Cardiac muscle cell (in vitro differentiated cells and primary cell): ENCODE measurements at regions not wholly inside any gene's neighbourhood (a gene's known extent, or its start where the extent isn't known, plus 50 kb on each side); places are given as distances from the start of the nearest gene placed in this dataset.

Experiments used
- DNase-seq, 2 donors: peaks; one replicate each; pipeline versions ENCODE4 v3.0.0 to v3.0.0-alpha.2; 2010 to 2017; ENCODE audit warnings: low read depth in 1 of 2, low spot score in 1 of 2
- H3K27ac ChIP-seq: fragments of 200-600 bp; sonication (generic); 2 replicates; pipeline ENCODE4 v1.5.1; 2016
- H3K27me3 ChIP-seq: fragments of 200-600 bp; sonication (generic); 2 replicates; pipeline ENCODE4 v1.6.0; 2016; ENCODE audit warnings: control low read depth
- H3K36me3 ChIP-seq: fragments of 200-600 bp; sonication (generic); 2 replicates; pipeline ENCODE4 v1.5.1; 2016; ENCODE audit warnings: control low read depth
- H3K4me1 ChIP-seq: fragments of 200-600 bp; sonication (generic); 2 replicates; pipeline ENCODE4 v1.8.1; 2017; ENCODE audit warnings: low read depth, mild to moderate bottlenecking, mixed run types
- H3K4me3 ChIP-seq: fragments of 200-600 bp; sonication (generic); 2 replicates; pipeline ENCODE4 v1.5.1; 2016; ENCODE audit warnings: mild to moderate bottlenecking
- H3K9me3 ChIP-seq: fragments of 200-600 bp; sonication (generic); 2 replicates; pipeline ENCODE4 v1.5.1; 2017; ENCODE audit warnings: low read depth, mild to moderate bottlenecking, control low read depth
- TF ChIP-seq, protein P1 (sequence below): IDR thresholded peaks from 2 replicates; pipeline ENCODE4 v1.5.1; 2012; ENCODE audit warnings: low read depth, mild to moderate bottlenecking, low read length

DNA sequence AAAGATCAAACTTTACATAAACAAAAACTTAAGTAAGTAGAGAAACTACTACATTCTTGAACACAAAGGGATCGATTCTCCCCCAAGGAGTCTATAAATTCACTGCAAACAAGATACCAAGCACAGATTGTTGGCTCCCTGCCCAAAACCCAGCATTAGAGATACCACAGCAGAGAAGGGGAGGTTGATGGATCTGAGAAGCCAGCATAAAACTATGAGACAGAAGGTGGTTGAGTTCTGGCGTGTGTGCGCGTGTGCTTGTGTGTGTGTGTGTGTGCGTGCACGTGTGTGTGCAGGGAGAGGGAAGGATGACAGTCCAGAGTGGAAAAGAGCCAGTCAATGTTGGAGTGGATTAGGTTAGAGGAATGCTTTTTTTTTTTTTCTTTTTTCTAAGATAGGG lies 143.2 kb upstream of the PRR20G start:
- no peaks in the 10 kb centered on the region for H3K36me3 ChIP-seq
- DNase-seq = peak; percentile 27 to 69
- H3K4me1 ChIP-seq = no peaks in the 10 kb centered on the region
- H3K9me3 ChIP-seq = no peaks in the 10 kb centered on the region
- H3K27ac ChIP-seq = no peak overlapping the region
- no peaks in the 10 kb centered on the region for H3K27me3 ChIP-seq
- no peak overlapping the region for H3K4me3 ChIP-seq
- TF ChIP-seq, protein P1, sequence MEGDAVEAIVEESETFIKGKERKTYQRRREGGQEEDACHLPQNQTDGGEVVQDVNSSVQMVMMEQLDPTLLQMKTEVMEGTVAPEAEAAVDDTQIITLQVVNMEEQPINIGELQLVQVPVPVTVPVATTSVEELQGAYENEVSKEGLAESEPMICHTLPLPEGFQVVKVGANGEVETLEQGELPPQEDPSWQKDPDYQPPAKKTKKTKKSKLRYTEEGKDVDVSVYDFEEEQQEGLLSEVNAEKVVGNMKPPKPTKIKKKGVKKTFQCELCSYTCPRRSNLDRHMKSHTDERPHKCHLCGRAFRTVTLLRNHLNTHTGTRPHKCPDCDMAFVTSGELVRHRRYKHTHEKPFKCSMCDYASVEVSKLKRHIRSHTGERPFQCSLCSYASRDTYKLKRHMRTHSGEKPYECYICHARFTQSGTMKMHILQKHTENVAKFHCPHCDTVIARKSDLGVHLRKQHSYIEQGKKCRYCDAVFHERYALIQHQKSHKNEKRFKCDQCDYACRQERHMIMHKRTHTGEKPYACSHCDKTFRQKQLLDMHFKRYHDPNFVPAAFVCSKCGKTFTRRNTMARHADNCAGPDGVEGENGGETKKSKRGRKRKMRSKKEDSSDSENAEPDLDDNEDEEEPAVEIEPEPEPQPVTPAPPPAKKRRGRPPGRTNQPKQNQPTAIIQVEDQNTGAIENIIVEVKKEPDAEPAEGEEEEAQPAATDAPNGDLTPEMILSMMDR = no peak

DNA sequence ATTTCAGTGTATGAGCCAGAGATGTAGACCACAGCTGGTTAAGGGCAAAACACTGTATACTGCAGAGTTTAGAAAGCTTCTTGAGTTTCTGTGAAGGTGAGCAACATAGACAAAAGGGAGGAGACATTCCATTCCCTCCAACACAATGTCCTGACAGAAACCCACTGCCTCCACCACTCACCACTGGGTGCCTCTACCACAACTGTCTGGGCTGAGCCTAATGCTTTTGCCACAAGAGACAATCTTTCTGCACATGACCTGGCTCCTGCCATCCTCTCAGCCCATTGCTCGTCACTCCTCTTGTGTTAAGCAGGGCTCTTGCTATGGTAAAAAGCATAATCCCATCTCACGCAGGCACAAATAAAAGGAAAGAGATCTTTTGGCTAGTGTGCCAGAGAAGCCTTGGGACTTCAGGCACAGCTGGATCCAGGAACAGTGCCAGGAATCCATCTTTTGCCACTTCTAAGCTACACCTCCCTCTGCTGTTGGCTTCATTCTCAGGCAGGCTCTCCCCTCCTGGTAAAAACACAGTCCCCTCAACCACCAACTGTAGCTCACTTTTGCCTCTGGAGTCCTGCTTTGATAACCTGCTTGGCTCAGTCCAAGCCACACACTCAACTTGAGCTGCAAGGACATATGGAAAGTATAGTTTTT lies 140.6 kb upstream of the PRR20G start:
- TF ChIP-seq, protein P1 = no peak
- Histone ChIP-seq H3K9me3 (no peaks in the 10 kb centered on the region), H3K27me3 (no peaks in the 10 kb centered on the region), H3K36me3 (no peaks in the 10 kb centered on the region), H3K4me3 (no peak overlapping the region), H3K4me1 (no peaks in the 10 kb centered on the region), H3K27ac (no peak overlapping the region)
- peak in 1 of 2 donors; percentile 5 for DNase-seq

DNA sequence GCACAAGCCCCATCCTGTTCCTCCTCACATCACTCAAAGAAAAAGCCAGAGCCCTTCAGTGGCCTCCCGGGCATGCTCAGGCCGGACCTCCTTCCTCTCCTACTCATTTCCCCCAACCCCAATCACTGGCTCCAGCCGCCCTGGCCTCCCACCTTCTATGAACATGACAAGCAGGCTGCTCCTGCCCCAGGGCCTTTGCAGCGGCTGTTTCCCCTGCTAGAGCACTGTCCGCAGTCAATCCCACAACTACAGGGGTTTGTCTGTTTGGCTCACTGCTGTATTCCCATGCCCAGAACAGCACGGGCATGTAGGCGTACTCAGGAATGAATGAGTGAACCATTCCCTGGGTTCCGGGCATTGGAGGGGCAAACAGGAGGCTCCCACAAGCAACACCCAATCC lies 139.8 kb upstream of the PRR20G start:
- TF ChIP-seq, protein P1 = no peak
- H3K27ac ChIP-seq = no peak overlapping the region
- DNase-seq = no peak

DNA sequence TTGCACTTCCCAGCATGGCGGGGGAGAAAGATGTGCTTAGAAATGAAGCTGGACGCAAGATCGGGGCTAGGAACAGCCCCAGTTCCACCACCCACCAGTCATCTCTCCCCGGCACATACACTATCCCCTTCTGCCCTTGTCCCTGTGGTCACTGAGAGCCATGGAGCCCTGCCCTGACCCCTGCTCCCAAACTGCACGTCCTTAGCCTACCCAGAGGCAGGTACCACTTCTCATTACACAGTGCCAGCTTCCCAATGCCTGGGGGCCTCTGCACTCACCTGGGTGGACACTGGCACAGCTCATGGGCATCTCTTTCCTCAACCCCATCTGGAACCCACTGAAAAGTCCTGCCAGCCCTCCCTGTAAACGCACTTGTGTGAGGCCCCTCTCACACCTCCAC lies 139.3 kb upstream of the PRR20G start:
- H3K36me3 ChIP-seq = no peaks in the 10 kb centered on the region
- no peak overlapping the region for H3K27ac ChIP-seq
- no peaks in the 10 kb centered on the region for H3K27me3 ChIP-seq
- no peak overlapping the region for H3K4me3 ChIP-seq
- TF ChIP-seq, protein P1 = no peak
- H3K4me1 ChIP-seq = no peaks in the 10 kb centered on the region
- H3K9me3 ChIP-seq = no peaks in the 10 kb centered on the region
- no peak for DNase-seq

More for the DNA sequence above, 139.8 kb upstream of the PRR20G start:
- Histone ChIP-seq H3K4me1 (no peaks in the 10 kb centered on the region), H3K9me3 (no peaks in the 10 kb centered on the region), H3K36me3 (no peaks in the 10 kb centered on the region), H3K27me3 (no peaks in the 10 kb centered on the region), H3K4me3 (no peak overlapping the region)

DNA sequence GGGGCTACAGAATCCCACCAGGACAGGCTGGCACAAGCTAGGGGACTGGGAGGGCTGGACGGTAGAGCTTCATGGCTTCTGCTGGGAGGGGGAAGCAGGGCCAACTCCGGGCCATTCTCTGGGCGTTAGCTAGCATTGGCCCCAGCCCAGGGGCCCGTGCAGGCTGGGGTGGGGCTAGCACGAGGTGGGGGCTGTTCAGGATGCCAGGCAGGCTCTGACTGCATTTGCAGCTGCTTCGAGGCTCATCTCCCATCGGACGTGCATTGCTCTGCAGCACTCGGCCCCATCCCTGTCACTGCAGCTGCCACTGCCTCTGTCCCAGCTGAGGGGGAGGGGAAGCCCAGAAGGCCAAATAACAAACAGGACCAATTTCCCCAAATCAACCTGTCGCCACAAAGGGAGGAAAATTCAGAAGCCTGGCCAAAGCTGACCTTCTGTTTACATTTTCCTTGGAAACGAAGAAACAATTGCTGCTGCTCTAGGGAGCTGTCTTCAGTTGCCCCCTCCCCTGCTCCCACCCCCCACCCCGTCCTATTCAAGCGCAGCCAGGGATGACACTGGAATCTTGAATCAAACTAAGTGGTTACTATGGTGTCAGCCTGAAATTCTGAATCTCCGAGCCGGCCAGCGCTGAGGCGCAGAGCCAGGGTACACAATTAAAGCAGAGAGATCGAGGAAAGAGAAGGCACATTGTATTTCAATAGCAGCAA lies 138.8 kb upstream of the PRR20G start:
- H3K27ac ChIP-seq = no peak overlapping the region
- H3K4me1 ChIP-seq = no peaks in the 10 kb centered on the region
- DNase-seq = no peak

More for the DNA sequence above, 138.8 kb upstream of the PRR20G start:
- H3K27me3 ChIP-seq = no peaks in the 10 kb centered on the region
- TF ChIP-seq, protein P1 = no peak
- no peaks in the 10 kb centered on the region for H3K36me3 ChIP-seq
- H3K4me3 ChIP-seq = no peak overlapping the region
- no peaks in the 10 kb centered on the region for H3K9me3 ChIP-seq
